Chondrocyte (in vitro differentiated cells): ENCODE measurements at regions not wholly inside any gene's neighbourhood (a gene's known extent, or its start where the extent isn't known, plus 50 kb on each side); places are given as distances from the start of the nearest gene placed in this dataset.

ENCODE experiments used
- DNase-seq: peaks from one replicate; pipeline ENCODE4 v3.0.0; 2021; ENCODE audit warnings: mixed read lengths, low spot score
- H3K27ac Mint-ChIP-seq: one replicate; pipeline ENCODE4 v1.8.0; 2021; ENCODE audit warnings: mild to moderate bottlenecking, moderate library complexity, mixed read lengths; ENCODE audit not compliant: unreplicated experiment
- H3K27me3 Mint-ChIP-seq: 2 replicates; pipeline ENCODE4 v1.8.0; 2021; ENCODE audit warnings: low read depth, mixed read lengths
- H3K36me3 Mint-ChIP-seq: 2 replicates; pipeline ENCODE4 v1.8.0; 2021; ENCODE audit warnings: low read depth, mixed read lengths
- H3K4me1 Mint-ChIP-seq: 2 replicates; pipeline ENCODE4 v1.8.0; 2021; ENCODE audit warnings: low read depth, mild to moderate bottlenecking, mixed read lengths
- H3K4me3 Mint-ChIP-seq: one replicate; pipeline ENCODE4 v1.8.0; 2021; ENCODE audit warnings: mild to moderate bottlenecking, moderate library complexity, mixed read lengths; ENCODE audit not compliant: unreplicated experiment
- H3K9me3 Mint-ChIP-seq: 2 replicates; pipeline ENCODE4 v1.8.0; 2021; ENCODE audit warnings: low read depth, mixed read lengths
- TF ChIP-seq, protein P1 (sequence below): fragments of 200-600 bp; sonication (generic); IDR thresholded peaks from 2 replicates; pipeline ENCODE4 v1.5.0; 2021; ENCODE audit warnings: antibody characterized with exemption, mild to moderate bottlenecking, moderate library complexity

DNA sequence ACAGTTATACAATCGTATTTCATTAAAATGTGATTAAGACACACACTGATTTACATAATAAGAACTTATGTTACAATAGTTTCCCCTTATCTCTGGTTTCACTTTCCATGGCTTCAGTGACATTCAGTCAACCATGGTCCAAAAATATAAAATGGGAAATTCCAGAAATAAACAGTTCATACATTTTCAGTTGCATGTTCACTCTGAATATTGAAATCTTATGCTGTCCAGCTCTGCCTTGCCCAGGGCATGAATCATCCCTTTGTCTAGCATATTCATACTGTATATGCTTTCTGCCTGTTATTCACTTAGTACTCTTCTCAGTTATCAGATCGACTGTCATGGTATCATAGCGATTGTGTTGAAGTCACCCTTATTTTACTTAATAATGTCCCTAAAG, 173.8 kb upstream of the DCAF12L2 start:
- H3K4me3 Mint-ChIP-seq: no peak overlapping the region
- H3K4me1 Mint-ChIP-seq: no peaks in the 10 kb centered on the region
- H3K9me3 Mint-ChIP-seq: peaks cover 15% of the 10 kb centered on the region
- TF ChIP-seq, protein P1, sequence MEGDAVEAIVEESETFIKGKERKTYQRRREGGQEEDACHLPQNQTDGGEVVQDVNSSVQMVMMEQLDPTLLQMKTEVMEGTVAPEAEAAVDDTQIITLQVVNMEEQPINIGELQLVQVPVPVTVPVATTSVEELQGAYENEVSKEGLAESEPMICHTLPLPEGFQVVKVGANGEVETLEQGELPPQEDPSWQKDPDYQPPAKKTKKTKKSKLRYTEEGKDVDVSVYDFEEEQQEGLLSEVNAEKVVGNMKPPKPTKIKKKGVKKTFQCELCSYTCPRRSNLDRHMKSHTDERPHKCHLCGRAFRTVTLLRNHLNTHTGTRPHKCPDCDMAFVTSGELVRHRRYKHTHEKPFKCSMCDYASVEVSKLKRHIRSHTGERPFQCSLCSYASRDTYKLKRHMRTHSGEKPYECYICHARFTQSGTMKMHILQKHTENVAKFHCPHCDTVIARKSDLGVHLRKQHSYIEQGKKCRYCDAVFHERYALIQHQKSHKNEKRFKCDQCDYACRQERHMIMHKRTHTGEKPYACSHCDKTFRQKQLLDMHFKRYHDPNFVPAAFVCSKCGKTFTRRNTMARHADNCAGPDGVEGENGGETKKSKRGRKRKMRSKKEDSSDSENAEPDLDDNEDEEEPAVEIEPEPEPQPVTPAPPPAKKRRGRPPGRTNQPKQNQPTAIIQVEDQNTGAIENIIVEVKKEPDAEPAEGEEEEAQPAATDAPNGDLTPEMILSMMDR: no peak
- H3K27ac Mint-ChIP-seq: no peak overlapping the region
- no peaks in the 10 kb centered on the region for H3K27me3 Mint-ChIP-seq
- H3K36me3 Mint-ChIP-seq: no peaks in the 10 kb centered on the region
- DNase-seq: no peak

DNA sequence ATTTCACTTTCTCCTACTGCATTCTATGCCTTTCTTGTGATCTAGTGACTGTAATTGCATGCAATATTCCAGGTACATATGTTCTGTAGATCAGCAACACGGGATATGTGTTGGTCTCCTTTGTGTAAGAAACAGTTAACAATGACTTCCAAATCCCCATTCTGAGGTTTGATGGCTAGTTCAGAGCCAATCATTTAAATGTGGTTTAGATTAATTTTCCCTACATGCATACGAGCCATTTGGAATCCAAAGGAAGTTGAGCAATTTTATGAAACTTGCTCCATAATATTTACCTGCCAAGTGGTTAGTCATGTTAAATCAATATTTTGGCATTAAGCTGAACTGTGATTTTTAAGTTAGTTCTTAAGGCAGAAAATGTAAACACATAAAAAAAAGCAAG, 172.8 kb upstream of the DCAF12L2 start:
- no peak for DNase-seq
- Mint-ChIP-seq H3K4me3 (no peak overlapping the region), H3K27ac (no peak overlapping the region), H3K9me3 (peaks cover 9% of the 10 kb centered on the region), H3K36me3 (no peaks in the 10 kb centered on the region), H3K27me3 (no peaks in the 10 kb centered on the region), H3K4me1 (no peaks in the 10 kb centered on the region)
- TF ChIP-seq, protein P1: no peak

DNA sequence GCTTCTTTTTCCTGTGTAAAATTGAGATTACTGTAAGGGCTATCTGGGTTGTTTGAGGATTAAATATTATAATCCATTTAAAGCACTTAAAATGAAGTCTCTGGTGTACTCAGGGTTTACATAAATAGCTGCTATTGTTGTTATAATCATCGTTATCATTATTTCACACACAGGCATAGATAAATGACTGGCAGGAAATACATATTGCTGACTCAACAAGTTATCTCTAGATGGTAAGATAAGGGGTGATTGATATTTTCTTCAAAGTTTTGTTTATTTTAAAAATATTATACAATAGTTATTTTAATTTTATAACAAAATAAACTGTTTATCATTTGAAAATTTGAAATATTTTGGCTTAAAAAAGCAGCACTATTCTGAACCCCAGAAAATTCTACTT, 134.3 kb upstream of the DCAF12L2 start:
- Mint-ChIP-seq H3K4me1 (no peaks in the 10 kb centered on the region), H3K27me3 (no peaks in the 10 kb centered on the region), H3K36me3 (no peaks in the 10 kb centered on the region), H3K4me3 (no peak overlapping the region), H3K9me3 (peaks cover 36% of the 10 kb centered on the region), H3K27ac (no peak overlapping the region)
- no peak for DNase-seq
- TF ChIP-seq, protein P1: no peak

DNA sequence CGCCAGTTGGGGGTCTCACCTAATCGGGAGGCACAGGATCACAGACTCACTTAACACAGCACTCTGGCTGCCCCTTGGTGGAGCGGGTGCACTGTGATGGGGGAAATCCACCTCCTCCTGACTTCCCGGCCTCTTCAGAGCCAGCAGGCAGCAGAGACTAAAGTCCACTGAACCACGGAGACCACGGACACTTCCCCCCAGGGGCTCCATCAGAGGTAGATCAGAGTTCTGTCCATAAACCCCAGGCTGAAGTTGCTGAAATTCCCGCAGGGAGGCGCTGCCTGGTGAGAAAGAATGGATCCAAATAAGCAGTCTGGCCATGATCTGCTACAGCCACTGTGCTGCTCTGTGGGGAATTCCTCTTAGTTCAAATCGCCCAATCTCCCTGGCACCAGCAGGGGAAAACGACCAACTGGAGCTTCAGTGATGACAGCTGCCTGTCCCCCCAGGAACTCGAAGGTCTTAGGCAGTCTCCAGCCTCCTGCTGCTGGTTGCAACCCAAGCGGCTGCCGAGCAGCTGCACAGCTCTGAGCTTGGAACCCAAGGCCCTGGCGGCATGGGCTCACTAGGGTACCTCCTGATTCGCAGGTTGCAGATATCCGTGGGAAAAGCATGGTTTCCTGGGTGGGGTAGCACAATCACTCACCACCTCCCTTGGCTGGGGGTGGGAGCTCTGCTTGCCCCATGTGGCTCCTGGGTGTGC, 106.9 kb upstream of the DCAF12L2 start:
- TF ChIP-seq, protein P1: no peak
- Mint-ChIP-seq H3K9me3 (peaks cover 30% of the 10 kb centered on the region), H3K27me3 (no peaks in the 10 kb centered on the region), H3K27ac (no peak overlapping the region), H3K4me3 (no peak overlapping the region), H3K4me1 (no peaks in the 10 kb centered on the region), H3K36me3 (no peaks in the 10 kb centered on the region)
- peak; percentile 56 for DNase-seq

DNA sequence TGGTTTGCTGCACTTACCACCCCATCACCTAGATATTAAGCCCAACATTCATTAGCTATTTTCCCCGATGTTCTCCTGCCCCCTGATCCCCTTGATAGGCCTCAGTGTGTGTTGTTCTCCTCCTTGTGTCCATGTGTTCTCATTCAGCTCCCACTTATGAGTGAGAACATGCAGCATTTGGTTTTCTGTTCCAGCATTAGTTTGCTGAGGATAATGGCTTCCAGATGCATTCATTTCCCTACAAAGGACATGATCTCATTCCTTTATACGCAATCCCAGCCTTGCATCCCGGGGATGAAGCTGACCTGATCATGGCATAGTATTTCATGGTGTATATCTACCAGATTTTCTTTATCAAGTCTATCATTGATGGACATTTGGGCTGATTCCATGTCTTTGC, 99.0 kb upstream of the DCAF12L2 start:
- H3K4me1 Mint-ChIP-seq: no peaks in the 10 kb centered on the region

More for the DNA sequence above, 99.0 kb upstream of the DCAF12L2 start:
- DNase-seq: no peak
- Mint-ChIP-seq H3K9me3 (peaks cover 31% of the 10 kb centered on the region), H3K27me3 (no peaks in the 10 kb centered on the region), H3K36me3 (no peaks in the 10 kb centered on the region), H3K27ac (no peak overlapping the region), H3K4me3 (no peak overlapping the region)
- TF ChIP-seq, protein P1: no peak
